GM18873 (cell line): ENCODE measurements at regions not wholly inside any gene's neighbourhood (a gene's known extent, or its start where the extent isn't known, plus 50 kb on each side); places are given as distances from the start of the nearest gene placed in this dataset.
"Not testable (repeated sequence)": the region's sequence is repeated elsewhere in the genome, so short reads cannot be mapped to it uniquely, and the experiment has no call there.

Source experiments
- ATAC-seq: cut with Tn5 transposase; IDR thresholded peaks from one replicate; pipeline ENCODE4 v1.9.1; 2021; ENCODE audit warnings: mild to moderate bottlenecking, moderate library complexity, moderate number of reproducible peaks; ENCODE audit not compliant: unreplicated experiment, low FRiP score

DNA sequence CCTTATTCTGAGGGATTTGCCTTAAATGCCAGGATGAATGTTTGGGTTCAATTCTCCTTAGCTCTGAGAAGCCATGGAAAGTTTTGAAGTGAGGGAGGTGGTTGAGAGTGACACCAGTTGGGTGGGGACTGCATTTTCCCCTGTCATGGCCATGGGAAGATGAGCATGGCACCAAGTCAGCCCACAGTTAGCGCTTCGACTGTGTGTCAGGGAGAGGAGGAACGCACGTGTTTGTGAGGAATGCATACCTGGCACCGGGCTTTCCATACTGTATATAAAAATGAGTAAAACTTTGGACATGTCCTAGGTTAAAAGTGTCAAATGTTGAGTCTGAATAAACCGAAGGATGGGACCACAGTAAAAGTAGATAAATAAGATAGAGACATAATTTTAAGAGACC lies 187.5 kb upstream of the KL start:
- ATAC-seq, result no peak

DNA sequence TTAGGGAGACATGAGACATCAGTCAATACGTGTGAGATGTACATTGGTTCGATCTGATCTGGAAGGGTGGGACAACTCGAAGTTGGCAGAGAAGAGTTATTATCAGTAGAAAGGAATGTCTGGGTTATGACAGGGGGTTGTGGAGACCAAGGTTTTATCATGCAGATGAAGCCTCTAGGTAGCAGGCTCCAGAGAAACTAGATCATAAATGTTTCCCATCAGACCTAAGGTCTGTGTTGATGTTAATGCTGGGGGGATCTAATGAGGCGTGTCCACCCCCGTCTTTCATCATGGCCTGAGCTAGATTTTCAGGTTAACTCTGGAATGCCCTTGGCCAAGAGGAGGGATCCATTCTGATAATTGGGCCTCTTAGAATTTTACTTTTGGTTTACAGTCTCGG lies 187.0 kb upstream of the KL start:
- ATAC-seq, result no peak

DNA sequence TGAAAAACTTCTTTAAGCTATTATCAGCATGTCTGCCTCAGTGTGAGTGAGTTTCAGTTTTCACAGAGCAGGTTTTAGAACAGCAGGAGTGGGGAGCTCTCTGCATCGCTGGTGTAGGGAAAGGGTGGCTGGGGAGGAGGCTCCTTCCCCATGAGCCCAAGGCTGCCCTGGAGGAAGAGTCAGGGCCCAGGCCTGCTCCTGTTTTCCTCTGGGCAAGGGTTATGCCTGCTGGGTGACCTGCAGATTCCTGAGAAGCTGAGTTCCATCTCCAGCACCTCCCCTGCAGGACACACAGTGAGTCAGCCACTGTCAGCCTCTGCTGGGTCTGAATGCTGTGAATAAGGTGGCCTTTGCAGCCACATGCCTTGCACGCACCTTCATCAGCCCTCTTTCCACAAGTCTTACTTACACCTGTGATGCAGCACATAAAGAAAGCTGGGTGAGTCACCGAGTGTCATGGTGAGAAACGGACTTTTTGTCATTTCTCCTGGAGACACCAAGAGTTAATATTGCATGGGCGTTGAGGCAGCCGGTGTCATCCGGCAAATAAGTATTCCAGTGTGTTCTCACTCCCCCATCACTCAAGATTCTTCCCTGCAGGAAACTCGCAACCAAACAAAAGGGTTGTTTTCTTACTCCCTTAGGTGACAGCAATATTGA lies 186.4 kb upstream of the KL start:
- ATAC-seq, result no peak

DNA sequence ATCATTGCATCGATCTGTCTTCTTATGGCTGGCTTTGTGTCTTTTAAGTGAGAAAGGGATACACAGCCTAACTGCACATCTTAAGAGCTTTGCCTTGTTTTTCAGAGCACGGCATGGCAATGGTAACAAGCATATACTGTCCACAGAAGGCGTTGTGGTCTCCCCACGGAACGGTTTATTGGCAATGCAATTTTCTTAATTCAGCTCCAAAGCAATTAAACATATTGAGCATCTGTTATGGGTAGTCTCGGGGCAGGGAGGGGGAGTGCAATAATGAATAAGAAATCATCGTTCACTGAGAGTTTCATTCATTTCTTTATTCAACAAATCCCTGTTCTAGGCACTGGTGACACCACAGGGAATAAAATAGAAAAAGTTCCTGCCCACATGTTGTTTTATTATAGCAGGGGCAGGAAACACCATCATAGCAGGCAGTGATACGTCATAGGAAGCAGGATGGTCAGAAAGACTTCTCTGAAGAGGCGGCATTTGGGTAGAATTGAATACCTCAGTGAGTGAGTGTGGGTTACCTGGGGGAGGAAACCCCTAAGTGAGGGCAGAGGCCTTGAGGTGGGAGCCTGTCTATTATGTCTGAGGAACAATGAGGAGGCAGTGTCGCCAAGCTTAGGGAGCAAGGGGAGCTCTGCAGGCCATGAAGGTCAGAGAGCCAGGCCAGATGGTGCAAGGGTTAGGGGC lies 185.7 kb upstream of the KL start:
- ATAC-seq, result no peak

DNA sequence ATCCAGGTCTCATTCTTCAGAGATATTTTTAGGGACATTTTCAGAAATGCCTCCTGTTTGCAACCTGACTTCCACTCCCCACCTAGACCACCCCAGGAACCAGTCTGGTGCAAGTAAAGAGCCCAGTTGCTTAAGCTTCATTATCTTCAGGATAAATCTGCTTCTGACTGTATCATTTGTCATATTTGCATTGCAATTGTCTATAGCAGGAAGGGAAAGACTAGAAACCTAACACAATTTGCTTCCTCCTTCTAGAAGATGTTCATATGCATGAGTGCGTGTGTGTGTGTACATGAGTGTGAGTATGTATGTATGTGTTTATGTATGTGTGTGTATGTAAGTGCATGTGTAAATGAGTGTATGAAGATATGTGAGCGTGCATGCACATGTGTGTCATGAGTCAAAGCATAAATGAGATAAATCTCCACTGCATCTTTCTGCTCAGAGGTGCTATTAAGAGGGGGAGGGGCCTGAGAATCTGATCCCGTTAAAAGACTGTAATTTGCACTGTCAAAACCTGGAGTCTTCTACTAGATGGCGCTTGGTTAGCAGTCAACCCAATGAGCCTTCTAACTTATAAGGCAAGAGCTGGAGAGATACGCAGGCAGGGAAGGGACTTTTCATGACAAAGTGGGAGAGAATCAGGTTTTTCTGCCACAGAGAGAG lies 178.8 kb upstream of the KL start:
- no peak for ATAC-seq

DNA sequence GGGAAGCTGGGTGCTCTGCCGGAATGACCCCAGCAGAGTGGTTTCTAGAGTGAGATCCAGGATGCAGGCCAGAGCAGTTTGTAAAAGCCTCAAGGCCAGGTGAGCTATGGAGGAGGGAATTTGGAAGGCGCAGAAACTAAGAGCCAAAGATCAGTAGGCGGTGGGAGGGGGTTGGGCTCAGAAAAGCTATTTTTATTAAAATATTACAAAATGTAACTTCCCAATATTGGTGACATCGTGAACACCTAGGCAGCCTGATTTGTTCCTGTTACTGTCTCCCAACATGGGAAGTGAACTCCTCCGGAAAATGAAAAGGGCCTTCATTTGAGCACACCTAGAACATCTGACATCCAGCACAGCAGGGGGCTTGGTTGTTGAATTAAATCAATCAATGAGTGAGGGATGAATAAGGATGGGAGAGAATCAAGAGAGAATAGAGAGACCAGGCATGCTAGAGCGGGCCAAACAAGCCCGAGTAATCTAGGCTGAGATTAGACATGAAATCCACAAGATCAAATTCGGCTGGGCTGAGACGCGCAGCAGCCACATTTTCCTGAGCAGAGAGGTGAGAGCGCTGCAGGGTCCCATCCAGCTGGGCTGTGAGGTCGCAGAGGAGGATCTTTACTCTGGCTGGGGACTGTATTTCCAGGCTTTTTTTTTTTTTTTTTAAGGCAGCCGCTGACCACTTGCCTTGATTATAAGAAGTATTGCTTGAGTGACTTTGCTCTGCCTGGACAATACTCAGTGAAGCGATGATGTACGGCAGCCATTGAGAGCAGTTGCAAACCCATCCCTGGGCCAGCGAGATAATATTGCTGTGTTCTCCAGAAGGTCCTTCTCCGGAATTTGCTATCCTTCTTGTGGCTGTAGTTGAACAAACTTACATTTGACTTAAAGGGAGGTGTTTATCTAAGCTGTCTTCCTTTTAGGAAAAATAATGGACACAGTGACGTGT lies 178.0 kb upstream of the KL start:
- no peak for ATAC-seq

DNA sequence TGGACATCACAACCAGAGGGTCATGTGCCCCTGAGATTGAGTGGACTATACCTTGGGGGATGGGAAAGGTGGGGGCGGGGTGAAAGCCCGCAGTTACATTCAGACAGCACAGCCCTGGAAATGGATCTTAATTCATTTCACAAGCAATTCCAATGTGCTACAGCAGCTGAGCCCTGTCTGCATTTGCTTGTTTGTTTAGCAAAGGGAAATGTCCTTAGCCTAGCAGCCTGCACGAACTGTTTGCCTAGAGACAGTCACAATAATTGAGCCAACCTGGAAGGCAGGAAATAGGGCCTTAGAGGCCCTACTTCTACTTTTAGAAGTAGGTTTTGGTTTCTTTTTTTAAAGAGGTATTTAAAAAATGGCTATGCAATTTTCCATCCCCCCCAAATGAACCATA lies 177.3 kb upstream of the KL start:
- no peak for ATAC-seq

DNA sequence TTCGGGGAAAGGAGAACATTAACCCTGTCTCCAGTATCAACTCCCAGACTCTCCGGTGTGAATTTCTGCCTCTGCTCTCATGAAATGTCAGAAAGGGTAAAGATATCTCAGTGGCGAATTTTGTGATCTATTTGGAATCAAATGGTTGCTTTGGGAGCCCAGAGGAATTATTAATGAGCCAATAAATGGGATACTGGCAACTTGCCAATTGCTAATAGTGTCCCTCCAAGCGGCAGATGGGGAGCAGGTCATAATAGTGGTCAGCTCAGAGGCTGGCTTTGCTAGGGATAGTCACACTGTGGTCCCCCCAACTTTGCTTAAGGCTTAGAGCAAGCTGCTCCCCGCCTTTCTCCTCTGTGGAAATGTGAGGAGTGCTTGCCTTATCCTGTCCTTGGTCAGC lies 176.1 kb upstream of the KL start:
- no peak for ATAC-seq

DNA sequence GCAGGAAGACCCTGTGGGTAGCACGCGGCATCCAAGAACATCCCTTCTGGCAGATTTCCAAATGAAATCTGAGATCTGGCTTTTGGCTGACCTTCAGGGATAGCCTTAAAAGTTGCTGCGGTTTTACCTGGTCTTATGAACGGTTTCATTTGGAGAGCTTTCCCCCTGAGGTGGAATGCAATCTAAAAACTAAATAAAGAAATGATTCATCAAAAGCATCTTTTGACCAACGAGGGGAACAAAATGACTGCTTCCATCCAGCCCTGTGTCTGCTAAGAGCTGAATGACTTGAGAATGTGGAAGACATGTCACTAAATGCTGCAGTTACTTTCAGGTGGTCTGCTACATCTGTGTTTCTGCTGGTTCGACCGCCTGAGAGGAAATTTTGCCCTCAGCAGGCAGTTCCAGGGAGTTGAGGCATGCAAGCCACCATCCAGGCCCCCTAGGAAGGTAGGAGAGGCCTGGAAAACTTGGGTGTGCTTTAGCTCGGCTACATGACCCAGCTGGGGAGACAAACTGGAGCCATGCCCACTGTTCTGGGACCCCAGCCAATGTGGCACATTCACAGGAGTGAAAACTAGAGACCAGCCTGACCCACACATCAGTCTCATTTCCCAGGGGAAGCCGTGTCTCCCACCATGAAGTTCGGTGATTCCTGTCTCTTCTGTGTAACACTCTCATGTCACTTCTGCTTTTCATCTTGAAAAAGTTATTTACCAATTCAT lies 175.1 kb upstream of the KL start:
- ATAC-seq, result peak; percentile 49

DNA sequence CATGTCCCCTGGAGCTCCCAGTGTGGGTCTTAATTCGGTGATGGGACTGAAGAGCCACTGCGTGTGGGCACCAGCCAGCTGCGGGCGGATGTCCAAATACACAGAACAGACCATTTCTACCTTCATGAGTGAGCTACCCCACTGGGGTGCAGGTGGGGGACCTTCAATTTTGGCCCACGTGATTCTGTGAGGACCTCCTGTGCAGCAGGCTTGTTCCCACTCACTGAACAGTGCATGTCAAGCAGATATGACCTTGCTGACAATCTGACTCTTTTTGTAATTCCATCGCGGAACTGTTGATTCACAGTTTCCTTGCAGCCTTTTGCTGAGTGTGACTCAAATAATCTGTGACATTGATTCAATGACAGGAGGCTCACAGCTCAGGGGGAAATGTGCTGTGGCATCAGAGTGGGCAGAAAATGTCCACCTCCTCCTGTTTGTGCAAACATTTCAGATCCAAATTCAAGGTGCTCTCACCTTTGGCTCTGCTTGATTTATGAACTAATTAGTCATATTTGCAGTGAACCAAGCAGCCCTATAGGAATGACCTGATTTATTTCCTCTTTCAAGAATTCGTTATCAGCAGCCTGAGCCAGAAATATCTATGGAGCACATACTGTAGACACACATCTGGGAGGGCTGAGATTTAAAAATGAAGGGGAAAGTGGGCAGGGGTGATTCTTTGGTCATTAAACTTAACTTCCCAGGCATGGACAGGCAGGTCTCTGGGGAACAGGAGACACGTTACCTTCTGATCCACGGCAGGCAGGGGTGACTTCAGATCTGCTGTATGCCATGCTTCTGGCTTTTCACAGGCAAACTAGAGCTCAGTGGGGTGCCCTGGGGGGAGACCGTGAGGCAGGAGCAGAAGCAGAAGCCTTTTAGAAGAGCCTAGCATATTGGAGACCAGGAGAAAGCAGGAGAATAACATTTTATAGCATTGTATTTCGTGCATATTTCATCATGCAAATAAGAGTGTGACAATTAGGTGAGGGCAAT lies 170.0 kb upstream of the KL start:
- no peak for ATAC-seq

DNA sequence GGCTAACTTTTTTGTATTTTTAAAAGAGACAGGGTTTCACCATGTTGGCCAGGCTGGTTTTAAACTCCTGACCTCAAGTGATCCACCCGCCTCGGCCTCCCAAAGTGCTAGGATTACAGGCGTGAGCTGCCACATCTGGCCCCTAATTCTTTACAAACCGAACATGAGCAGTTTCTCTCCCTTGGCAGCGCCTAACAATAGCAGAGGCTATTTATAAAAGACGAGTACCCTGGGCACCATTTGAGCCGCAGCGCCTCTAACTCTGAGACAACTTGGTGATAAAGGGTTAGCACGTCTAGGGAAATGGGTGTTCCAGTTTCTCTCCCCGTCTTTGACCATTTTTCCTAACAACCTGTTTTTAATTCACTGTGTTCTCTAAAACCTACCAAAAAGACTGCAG lies 168.2 kb upstream of the KL start:
- ATAC-seq, result not testable (repeated sequence)

DNA sequence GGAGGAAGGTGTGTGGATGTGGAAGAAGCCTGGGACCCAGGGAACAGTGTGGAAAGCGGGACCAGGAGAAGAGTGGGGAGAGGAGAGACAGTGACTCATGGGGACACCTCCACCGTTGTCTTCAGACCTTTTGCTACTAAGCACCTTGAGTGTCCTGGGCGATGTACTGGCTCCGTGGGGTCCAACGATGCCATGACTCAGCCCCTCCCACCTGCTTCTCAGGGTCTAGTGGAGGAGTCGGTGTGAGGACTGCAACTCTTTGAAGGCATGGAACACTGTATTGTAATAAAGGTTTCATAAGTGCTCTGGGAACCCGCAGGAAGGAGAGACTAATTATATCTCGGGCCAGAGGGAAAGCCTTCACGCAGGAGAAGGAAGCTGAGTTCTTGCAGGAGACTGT lies 166.9 kb upstream of the KL start:
- ATAC-seq, result no peak

DNA sequence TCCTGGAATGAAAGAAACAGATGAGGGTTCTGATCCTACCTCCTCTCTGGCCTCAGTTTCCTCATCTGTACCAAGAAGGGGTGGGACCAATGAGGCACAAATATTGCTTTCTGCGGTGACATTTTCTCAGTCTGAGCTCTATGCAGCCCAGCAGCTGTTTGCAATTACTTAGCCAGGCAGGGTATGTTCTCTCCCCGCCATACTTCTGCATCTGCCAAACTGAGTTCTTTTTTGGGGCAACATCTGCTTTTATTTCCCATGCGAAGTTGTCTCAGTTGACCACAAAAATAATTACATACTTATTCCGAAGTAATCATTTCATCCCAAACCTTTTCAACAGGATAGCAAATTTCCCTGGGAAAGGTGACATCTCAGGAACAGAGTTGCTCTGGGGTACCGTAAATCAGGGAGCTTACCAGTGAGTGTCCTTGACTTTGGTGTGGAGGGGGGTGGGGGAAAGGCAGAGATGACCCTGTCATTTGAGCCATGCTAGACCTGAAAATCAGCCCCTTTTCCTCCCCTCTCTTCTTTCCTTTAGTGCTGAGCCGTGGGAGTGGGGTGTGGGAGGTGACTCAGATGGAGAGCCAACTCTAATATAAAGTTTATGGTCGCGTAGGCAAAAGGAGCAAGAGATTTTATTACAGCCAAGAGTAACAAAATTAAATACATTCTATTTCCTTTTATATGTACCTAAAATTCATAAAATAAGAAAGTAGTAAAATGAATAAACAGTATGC lies 165.7 kb upstream of the KL start:
- ATAC-seq, result no peak

DNA sequence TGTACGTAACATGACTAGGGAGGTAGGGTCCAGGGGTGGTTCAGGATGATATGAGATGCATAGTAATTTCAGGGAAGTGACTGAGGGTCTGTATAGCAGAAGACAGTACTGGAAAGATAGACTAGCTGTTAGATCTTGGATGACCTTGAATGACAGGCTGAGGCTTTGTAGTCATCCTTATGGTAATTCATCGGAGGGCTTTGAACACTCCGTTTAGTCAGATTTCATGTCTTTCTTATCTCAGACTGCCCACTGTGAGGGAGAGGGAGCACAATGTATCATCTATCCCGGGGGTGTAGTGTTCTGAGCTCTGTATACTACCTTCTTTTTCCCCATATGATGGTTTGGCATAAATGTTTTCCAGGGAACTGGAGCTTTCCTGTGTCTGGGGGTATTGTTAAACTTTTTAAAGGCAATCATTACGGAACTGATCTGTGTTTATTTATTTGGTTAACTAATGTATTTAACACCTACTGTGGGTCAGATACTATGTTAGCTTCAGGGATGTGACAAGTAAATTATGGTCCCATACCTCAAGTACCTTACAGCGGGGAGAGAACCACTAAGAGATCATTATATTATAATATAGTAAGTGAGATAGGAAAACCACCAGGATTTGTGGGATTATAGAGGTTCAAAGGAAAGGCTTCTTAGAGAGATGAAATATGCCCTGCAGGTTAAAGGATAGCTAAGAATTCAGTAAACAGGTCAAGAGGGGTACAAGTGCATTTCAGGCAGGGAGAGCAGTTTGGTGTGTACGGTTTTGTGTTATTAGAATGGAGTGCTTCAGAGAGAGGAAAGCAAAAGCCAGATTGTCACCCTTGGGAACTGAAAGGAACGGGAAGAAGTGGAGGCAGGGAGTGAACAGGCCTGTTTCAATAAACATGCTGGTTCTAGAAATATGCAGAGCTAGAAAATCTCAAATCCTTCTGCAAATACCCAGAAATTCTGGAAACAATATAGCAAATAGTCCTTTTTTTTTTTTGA lies 164.8 kb upstream of the KL start:
- no peak for ATAC-seq

DNA sequence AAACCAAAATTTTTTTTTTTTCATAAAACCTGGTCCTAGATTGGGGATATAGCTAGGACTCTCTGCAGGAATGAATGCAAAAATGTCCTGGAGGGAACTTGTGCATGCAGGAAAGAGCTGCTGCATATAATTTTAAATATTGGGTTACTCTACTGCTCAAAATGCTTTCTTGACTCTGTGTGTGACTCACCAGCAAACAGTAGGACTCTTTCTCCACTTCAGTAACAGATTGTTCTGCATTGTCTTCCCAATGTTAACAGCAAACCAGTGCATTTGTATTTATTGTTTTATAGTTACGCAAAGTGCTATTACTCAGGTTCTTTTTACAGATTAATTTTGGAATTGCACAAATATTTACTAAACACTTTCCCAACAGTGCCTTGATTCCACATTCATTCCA lies 163.7 kb upstream of the KL start:
- ATAC-seq, result no peak

DNA sequence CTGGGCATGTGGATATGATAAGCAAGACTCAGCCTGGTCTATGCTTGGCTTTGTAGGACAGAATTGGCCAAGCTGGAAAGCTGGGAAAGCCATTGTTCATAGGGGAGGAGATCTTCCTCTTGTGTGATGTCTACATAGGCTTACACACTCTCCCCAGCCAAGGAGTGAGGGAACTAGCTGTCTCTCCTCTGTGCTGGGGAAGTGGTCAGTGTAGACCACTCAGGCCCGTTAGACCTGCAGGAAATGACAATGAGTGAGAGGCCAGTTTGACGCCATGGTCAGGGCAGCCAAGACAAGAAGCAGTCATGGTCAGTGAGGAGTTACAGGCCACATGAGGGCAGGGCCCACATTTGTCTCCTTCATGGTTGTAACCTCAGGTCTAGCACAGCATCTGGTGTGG lies 159.1 kb upstream of the KL start:
- no peak for ATAC-seq

DNA sequence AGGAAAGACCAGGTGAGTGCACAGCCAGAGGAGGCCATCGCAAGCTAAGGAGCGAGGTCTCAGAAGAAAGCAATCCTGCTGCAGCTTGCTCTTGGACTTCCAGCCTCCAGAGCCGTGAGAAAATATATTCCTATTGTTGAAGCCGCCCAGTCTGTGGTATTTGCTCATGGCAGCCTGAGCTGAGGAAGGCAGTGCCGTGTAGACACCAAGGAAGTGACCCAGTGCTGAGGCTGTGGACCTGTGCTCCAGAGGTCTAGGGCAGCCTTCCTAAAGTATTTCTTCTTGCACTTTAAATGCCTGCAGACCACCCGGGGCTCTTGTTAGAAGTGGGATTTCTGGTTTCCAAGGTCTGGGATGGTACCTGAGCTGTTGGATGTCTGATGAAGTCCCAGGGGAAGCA lies 158.5 kb upstream of the KL start:
- no peak for ATAC-seq
